ENCODE measurements at regions not wholly inside any gene's neighbourhood (a gene's known extent, or its start where the extent isn't known, plus 50 kb on each side); places are given as distances from the start of the nearest gene placed in this dataset.
"Not testable (repeated sequence)": the region's sequence is repeated elsewhere in the genome, so short reads cannot be mapped to it uniquely, and the experiment has no call there.

DNA sequence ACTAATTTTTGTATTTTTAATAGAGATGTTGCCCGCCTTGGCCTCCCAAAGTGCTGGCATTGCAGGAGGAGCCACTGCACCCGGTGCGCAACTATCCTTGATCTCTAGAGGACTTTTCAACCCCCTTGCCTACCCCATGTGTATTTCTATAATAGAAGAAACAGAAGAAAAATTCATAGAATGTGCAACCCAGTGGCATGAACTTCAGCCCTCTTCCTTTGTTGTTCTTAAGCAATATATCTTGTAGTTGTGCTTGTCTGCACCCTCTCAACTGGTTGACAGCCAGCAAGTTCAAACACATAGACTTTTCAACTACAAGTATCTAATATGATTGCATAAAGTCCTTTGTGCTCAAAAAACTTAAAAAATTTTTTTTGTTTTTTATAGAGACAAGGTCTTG lies 72.3 kb upstream of the NCOA3 start:
- TF ChIP-seq, protein P1, sequence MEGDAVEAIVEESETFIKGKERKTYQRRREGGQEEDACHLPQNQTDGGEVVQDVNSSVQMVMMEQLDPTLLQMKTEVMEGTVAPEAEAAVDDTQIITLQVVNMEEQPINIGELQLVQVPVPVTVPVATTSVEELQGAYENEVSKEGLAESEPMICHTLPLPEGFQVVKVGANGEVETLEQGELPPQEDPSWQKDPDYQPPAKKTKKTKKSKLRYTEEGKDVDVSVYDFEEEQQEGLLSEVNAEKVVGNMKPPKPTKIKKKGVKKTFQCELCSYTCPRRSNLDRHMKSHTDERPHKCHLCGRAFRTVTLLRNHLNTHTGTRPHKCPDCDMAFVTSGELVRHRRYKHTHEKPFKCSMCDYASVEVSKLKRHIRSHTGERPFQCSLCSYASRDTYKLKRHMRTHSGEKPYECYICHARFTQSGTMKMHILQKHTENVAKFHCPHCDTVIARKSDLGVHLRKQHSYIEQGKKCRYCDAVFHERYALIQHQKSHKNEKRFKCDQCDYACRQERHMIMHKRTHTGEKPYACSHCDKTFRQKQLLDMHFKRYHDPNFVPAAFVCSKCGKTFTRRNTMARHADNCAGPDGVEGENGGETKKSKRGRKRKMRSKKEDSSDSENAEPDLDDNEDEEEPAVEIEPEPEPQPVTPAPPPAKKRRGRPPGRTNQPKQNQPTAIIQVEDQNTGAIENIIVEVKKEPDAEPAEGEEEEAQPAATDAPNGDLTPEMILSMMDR (IDR thresholded peaks at IDR 0.05; ENCODE audit: extremely low read depth, missing control alignments): no peak
- DNase-seq (ENCODE audit: low spot score): no peak

DNA sequence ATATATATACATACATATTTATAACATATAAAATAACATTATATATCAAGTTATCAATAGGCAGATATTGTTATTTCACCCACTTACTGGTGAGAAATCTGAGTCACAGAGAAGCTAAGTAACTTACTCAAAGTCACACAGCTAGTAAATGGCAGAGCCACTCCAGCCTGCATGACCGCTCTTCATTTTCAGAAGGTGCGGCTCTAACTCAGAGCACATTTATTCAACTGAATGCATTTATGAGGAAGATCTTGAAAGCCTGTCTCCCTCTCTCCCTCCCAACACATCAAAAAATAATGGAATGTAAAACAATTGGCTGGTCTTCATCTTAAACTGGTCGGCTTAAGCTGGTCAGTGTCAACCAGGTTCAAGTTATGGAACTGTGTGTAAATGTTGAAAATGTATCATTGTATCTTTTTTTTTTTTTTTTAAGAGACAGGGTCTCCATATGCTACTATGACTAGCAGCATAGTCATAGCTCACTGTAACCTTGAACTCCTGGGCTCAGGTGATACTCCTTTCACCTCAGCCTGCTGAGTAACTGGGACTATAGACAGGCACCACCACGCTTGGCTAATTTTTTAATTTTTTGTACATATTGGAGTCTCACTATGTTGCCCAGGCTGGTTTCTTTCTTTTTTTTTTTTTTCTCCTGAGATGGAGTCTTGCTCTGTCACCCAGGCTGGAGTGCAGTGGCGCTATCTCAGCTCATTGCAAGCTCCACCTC lies 70.7 kb upstream of the NCOA3 start:
- TF ChIP-seq, protein P1 (IDR thresholded peaks at IDR 0.05; ENCODE audit: extremely low read depth, missing control alignments): no peak
- no peak for DNase-seq (ENCODE audit: low spot score)

DNA sequence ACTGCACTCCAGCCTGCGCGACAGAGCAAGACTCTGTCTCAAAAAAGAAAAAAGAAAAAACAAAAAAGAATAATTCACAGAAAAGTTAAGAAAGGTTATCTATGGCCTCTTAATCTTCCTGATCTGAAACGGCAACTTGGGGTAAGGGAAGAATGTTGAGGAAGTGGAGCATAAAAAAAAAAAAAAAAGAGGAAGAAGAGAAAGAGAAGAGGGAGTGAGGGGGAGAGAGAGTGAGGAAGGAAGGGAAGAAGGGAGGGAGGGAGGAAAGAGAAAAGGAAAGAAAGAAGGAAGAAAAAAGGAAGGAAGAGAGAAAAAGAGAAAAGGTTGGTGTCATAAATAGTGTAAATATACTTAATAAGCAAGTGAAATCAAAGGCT lies 68.9 kb upstream of the NCOA3 start:
- TF ChIP-seq, protein P1 (IDR thresholded peaks at IDR 0.05; ENCODE audit: extremely low read depth, missing control alignments): no peak
- no peak for DNase-seq (ENCODE audit: low spot score)

DNA sequence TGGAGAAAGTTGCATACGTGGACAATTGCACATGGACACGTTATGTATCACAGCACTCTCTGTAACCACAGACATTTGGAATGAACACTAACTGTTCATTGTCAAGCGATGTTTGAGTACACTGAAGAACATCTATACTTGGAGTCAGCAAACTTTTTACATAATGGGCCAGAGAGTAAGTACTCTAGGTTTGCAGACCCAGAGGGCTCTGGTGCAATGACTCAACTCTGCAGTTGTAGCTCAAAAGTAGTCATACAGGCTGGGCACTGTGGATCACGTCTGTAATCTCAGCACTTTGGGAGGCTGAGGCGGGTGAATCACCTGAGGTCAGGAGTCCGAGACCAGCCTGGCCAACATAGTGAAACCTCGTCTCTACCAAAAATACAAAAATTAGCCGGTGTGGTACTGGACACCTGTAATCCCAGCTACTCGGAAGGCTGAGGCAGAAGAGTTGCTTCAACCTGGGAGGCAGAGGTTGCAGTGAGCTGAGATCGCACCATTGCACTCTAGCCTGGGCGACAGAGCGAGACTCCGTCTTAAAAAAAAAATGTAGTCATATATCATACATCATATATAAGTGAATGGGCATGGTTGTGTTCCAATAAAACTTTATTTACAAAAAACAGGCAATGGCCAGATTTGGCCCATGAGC lies 67.4 kb upstream of the NCOA3 start:
- not testable (repeated sequence) for DNase-seq (ENCODE audit: low spot score)

DNA sequence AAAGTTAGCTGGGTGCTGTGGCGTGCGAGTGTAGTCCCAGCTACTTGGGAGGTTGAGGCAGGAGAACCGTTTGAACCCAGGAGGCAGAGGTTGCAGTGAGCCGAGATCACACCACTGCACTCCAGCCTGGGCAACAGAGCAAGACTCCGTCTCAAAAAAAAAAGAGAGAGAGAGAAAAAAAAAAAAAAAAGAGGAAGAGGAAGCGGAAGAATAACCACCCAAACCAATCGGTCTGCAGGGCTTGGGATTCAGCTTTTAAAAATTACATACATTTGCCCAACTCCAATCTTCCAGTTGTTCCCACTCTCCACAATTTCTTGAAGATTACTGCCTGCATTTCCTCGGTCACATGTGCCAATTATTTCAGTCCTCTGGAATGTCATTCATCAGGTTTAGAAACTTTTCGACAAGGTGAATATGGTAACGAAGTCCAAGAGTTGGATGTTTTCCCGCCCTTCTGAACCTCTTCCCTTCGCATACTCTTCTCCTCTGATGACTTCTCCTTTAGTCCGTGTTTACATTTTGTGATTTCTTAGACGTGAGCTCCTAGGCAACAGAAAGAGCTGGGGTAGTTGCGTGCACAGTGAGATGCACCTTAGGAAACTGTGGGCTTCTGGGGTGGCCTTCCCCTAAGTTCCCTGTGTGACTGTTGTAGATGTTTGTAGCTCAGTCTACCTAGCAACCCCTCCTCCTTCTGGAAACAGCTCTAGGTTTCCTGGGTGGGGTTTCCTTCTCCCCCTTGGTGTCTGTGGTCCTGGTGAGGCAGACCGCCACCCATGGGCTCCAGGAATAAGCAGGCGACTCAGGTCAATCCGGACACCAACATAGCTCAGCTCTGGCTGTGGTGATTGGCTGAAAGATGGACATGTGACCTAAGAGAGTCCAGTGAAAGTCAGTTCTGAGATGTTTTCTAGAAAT lies 63.0 kb upstream of the NCOA3 start:
- DNase-seq (ENCODE audit: low spot score): peak; percentile 66
- TF ChIP-seq, protein P1 (IDR thresholded peaks at IDR 0.05; ENCODE audit: extremely low read depth, missing control alignments): no peak

DNA sequence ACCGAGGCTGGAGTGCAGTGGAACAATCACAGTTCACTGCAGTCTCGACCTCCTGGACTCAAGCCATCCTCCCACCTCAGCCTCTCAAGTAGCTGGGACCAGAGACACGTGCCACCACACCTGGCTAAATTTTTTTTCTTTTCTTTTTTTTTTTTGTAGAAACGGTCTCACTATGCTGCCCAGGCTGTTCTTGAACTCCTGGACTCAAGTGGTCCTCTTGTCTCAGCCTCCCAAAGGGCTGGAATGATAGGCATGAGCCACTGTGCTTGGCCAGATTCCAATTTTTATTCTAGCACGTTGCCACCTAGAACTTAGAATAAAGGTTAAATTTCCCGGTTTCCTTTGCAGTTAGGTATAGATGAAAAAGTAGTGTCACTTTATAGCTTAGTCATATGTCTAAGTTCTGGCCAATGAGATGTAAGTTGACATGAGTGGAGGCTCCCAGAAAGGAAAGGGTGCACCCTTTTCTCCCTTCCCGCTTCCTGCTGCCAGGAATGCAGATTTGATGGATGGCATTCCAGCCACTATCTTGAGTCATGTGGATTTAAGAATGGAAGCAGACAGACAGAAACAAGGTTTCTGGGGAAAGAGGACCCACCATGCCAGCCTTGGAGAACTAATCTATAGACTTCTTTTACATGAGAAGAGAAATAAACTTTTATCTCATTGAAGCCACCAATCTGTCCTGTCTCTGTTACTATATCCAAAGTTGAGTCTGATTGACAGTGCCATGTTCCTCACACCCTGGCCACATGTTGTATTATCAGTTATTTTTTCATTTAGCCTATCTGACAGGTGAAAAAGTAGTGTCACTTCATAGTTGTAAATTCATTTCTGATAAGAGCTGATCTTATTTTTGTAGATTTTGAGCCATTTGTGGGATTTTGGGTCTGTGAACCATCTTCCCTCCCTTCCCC lies 60.6 kb upstream of the NCOA3 start:
- no peak for DNase-seq (ENCODE audit: low spot score)
- TF ChIP-seq, protein P1 (IDR thresholded peaks at IDR 0.05; ENCODE audit: extremely low read depth, missing control alignments): no peak

DNA sequence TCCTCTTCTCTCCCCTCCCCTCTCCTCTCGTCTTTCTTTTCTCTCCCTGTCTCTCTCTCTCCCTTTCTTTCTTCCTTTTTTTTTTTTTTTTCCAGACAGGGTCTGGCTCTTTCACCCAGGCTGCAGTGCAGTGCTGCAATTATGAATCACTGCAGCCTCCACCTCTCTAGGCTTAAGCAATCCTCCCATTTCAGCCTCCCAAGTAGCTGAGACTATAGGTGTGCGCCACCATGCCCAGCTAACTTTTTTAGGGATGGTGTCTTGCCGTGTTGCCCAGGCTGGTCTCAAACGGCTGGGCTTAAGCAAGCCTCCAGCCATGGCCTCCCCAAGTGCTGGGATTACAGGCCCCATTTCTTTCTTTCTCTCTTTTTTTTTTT lies 59.9 kb upstream of the NCOA3 start:
- DNase-seq (ENCODE audit: low spot score): no peak
- TF ChIP-seq, protein P1 (IDR thresholded peaks at IDR 0.05; ENCODE audit: extremely low read depth, missing control alignments): no peak

DNA sequence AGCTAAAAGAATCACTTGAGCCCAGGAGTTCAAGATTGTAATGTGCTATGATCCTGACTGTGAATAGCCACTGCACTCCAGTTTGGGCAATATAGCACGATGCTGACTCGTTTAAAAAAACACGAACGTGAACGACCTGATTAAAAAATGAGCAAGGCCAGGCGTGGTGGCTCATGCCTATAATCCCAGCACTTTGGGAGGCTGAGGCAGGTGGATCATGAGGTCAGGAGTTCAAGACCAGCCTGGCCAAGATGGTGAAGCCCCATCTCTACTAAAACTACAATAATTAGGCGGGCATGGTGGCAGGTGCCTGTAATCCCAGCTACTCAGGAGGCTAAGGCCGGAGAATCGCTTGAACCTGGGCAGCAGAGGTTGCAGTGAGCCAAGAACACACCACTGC lies 58.6 kb upstream of the NCOA3 start:
- not testable (repeated sequence) for DNase-seq (ENCODE audit: low spot score)

Measured in GM20000 (cell line).